Astrocyte (in vitro differentiated cells and primary cell): ENCODE measurements at regions not wholly inside any gene's neighbourhood (a gene's known extent, or its start where the extent isn't known, plus 50 kb on each side); places are given as distances from the start of the nearest gene placed in this dataset.

ENCODE experiments used
- EZH2 ChIP-seq: IDR thresholded peaks from 2 replicates; pipeline ENCODE4 v1.6.1; 2012; ENCODE audit warnings: mild to moderate bottlenecking, low read length, inconsistent platforms; ENCODE audit not compliant: insufficient read depth
- TF ChIP-seq, protein P1 (sequence below): IDR thresholded peaks from 2 replicates; pipeline ENCODE4 v1.5.1; 2011; ENCODE audit warnings: low read depth, mild to moderate bottlenecking, inconsistent platforms, low read length, moderate library complexity; ENCODE audit not compliant: insufficient read depth

DNA sequence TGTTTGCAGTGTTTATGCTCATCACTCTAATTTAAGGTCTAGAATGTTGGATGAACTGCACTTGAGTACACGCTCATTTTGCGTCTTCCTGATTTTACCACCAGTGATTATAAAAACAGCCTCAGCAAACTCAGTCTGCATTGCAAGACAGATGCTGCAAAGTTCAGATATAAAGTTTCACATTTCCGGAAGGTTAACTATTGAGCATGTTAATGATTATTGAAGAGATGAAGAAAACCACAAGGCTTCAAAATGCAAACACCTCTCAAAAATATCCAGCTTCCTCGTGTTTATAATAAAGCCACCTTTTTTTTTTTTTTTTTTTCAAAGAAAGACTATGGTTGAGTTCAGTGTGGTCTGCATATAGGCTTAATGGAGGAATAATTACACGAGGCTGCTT is 92.1 kb upstream of the BMP4 start:
- TF ChIP-seq, protein P1, sequence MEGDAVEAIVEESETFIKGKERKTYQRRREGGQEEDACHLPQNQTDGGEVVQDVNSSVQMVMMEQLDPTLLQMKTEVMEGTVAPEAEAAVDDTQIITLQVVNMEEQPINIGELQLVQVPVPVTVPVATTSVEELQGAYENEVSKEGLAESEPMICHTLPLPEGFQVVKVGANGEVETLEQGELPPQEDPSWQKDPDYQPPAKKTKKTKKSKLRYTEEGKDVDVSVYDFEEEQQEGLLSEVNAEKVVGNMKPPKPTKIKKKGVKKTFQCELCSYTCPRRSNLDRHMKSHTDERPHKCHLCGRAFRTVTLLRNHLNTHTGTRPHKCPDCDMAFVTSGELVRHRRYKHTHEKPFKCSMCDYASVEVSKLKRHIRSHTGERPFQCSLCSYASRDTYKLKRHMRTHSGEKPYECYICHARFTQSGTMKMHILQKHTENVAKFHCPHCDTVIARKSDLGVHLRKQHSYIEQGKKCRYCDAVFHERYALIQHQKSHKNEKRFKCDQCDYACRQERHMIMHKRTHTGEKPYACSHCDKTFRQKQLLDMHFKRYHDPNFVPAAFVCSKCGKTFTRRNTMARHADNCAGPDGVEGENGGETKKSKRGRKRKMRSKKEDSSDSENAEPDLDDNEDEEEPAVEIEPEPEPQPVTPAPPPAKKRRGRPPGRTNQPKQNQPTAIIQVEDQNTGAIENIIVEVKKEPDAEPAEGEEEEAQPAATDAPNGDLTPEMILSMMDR = no peak
- no peak for TF ChIP-seq EZH2
